ENCODE measurements at regions not wholly inside any gene's neighbourhood (a gene's known extent, or its start where the extent isn't known, plus 50 kb on each side); places are given as distances from the start of the nearest gene placed in this dataset.

DNA sequence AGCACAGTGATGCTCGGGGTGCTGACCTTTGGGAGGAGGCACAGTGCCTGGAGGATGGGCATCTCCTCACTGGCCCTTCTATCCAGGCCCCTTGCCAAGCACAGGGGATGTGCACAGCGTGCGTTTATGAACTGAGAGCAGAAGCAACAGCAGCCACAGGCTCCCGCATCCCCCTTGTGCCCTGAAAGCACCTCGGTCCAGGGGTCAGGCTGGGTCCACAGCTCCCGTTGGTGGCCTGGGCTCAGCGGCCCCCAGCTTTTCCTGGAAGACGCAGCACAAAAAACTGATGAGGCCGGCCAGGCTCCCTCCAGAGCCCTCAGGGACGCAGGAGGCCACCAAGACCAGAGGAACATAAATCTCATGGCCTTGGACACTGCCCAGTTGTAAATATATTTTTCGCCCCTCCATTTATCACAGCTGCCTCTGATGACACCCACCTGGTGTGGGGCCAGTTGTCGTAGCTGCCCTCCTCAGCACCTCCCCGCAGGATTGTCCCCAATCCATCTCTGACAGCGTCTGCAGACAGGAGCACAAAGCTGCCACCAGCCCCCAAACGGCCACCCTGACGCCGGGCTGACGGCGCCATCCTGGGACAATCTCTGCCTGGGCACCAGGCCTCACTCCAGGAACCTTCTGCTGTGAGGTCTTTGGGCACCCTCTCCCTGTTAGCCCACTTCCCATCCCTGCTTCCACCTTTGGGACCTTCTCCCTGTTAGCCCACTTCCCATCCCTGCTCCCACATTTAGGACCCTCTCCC, 203.1 kb downstream of the BRD1 start:
- in situ Hi-C loops (cut with HindIII; ENCODE audit: low pct_unique_long_range_greater_than_20kb, low sequenced_read_pairs), result no loop called here
- TF ChIP-seq JUND (IDR thresholded peaks at IDR 0.05; ENCODE audit: low read depth), result no peak
- DNase-seq (ENCODE audit: low read depth in 1 of 2, low spot score in 1 of 2), result no peak

- in situ Hi-C loops (cut with HindIII; ENCODE audit: low pct_unique_long_range_greater_than_20kb, low sequenced_read_pairs), result no loop called here
- DNase-seq (ENCODE audit: low read depth in 1 of 2, low spot score in 1 of 2), result no peak
- no peak for TF ChIP-seq JUND (IDR thresholded peaks at IDR 0.05; ENCODE audit: low read depth)
Measured at GRCh38 chr22:49623715-49624114, 204.0 kb downstream of the BRD1 start.

DNA sequence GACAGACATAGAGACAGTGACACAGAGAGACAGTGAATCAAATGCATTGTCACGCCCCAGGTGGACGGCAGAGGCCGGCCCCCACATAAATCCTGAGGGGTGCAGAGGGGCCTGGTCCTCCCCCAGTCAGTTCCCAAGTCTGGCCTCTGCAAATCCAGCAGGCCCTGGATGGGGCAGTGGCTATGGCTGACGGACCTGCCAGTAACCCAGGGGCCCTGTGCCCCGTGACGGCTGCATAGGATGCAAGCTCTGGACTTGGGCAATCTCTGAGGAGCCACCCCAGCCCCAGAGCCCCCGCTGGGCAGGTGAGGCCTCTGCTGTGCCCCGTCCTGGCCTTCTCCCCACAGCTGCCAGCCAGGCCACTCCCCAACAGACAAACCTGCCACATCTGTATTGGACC, 204.5 kb downstream of the BRD1 start:
- in situ Hi-C loops (cut with HindIII; ENCODE audit: low pct_unique_long_range_greater_than_20kb, low sequenced_read_pairs), result no loop called here
- DNase-seq (ENCODE audit: low read depth in 1 of 2, low spot score in 1 of 2), result no peak
- TF ChIP-seq JUND (IDR thresholded peaks at IDR 0.05; ENCODE audit: low read depth), result no peak

DNA sequence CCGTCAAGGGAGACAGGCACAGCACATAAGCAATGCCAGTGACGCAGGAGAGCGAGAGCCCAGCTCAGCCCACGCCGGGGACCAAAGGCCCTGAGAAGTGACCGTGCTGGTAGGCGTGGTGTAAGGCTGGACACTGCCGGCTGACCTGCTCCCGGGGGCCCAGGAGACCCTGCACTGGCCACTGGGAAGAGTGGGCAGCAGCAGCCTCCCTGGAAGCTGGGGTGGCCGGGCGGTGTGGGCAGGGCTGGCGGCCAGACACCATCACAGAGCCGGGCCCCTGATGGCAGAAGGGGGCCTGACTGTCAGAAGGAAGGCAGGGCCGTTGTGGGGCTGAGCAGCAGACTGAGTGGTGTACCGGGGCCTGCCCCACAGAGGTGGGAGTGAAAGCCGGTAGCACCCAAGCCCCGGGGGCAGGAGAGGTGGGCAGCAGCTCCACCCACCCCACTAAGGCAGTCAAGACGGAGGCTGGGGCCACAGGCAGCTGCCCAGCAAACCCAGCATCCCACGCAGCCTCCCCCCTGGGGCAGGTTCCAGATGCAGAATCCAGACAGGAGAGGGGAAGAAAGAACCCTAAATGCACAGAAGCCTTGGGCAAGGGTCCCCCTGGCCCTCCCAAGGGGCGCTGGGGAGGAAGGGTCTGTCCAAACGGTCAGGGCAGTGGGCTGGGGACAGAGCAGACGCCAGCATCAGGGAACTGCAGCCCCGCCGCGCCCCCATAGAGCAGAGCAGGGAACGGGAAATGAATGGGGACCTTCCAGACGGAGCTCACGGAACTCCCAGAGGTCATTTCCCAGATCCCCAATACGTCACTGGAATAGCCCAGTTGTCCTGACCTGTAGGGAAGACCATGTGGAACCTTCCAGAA, 205.2 kb downstream of the BRD1 start:
- no peak for TF ChIP-seq JUND (IDR thresholded peaks at IDR 0.05; ENCODE audit: low read depth)
- in situ Hi-C loops (cut with HindIII; ENCODE audit: low pct_unique_long_range_greater_than_20kb, low sequenced_read_pairs), result no loop called here
- DNase-seq (ENCODE audit: low read depth in 1 of 2, low spot score in 1 of 2), result no peak

- TF ChIP-seq JUND (IDR thresholded peaks at IDR 0.05; ENCODE audit: low read depth), result no peak
- in situ Hi-C loops (cut with HindIII; ENCODE audit: low pct_unique_long_range_greater_than_20kb, low sequenced_read_pairs), result no loop called here
- no peak for DNase-seq (ENCODE audit: low read depth in 1 of 2, low spot score in 1 of 2)
Measured at GRCh38 chr22:49621601-49622210, 206.0 kb downstream of the BRD1 start.

GRCh38 chr22:49620666-49621065, 207.0 kb downstream of the BRD1 start:
- in situ Hi-C loops (cut with HindIII; ENCODE audit: low pct_unique_long_range_greater_than_20kb, low sequenced_read_pairs), result no loop called here
- no peak for TF ChIP-seq JUND (IDR thresholded peaks at IDR 0.05; ENCODE audit: low read depth)

DNA sequence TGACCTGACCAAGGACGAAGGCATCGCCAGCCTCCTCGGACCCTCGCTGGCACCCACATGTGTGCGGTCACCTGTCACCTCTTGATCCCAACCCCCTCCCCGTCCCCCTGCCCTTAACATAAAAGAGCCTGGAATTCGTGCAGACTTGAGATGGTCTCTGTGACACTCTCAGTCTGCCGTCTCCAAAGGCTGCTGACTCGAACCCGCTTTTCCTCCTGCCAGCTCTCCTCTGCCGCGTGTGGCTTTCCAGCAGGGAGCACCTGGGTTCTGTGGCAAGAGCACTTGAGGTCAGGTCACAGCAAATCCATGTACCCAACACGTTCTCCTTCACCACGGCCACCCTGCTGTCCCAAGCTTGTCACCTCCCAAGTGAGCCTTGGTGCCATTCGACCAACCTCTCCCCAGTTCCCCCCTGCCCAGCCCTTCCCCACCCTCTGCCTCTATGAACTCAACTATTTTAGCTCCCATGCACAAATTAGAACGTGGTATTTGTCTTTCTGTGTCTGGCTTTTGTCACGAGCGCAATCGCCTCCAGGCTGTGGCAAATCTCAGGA, 207.6 kb downstream of the BRD1 start:
- no peak for TF ChIP-seq JUND (IDR thresholded peaks at IDR 0.05; ENCODE audit: low read depth)
- in situ Hi-C loops (cut with HindIII; ENCODE audit: low pct_unique_long_range_greater_than_20kb, low sequenced_read_pairs), result no loop called here
- DNase-seq (ENCODE audit: low read depth in 1 of 2, low spot score in 1 of 2), result no peak

More at GRCh38 chr22:49620666-49621065, 207.0 kb downstream of the BRD1 start:
- no peak for DNase-seq (ENCODE audit: low read depth in 1 of 2, low spot score in 1 of 2)

GRCh38 chr22:49619301-49619700, 208.4 kb downstream of the BRD1 start:
- TF ChIP-seq JUND (IDR thresholded peaks at IDR 0.05; ENCODE audit: low read depth), result no peak
- in situ Hi-C loops (cut with HindIII; ENCODE audit: low pct_unique_long_range_greater_than_20kb, low sequenced_read_pairs), result no loop called here
- DNase-seq (ENCODE audit: low read depth in 1 of 2, low spot score in 1 of 2), result no peak

DNA sequence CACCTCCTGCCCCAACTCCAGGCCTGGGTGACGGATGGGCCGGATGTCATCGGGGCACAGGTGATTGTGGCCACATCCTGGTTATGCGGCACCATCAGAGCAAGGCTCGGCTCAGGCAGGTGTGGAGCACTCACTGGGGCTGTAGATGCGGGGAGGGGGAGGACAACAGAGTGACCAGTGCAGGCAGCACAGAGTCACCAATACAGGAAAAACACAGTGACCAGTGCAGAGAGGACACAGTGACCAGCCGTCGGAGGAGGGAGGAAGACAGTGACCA, 209.1 kb downstream of the BRD1 start:
- in situ Hi-C loops (cut with HindIII; ENCODE audit: low pct_unique_long_range_greater_than_20kb, low sequenced_read_pairs), result no loop called here
- TF ChIP-seq JUND (IDR thresholded peaks at IDR 0.05; ENCODE audit: low read depth), result no peak
- DNase-seq (ENCODE audit: low read depth in 1 of 2, low spot score in 1 of 2), result no peak

GRCh38 chr22:49617866-49618676, 209.6 kb downstream of the BRD1 start:
- no peak for DNase-seq (ENCODE audit: low read depth in 1 of 2, low spot score in 1 of 2)
- in situ Hi-C loops (cut with HindIII; ENCODE audit: low pct_unique_long_range_greater_than_20kb, low sequenced_read_pairs), result no loop called here

DNA sequence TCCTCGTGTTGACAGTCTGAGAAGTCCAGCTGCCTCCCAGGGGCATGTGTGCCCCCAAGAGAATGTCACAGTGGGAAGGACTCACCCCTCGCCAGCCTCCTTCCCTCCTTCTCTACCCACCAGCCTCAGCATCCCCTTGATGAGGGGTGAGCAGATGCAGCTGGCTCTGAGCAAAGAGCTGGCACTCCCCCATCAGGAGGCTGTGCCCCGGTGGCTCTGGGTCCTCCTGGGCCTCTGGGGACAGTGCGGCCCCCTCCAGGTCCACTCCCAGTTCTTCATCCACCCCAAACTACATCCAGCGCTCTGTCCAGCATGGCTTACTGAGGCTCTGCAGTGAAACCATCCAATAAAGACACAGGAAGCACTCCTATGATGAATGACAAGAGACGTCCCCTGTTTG, 210.4 kb downstream of the BRD1 start:
- TF ChIP-seq JUND (IDR thresholded peaks at IDR 0.05; ENCODE audit: low read depth), result no peak
- no peak for DNase-seq (ENCODE audit: low read depth in 1 of 2, low spot score in 1 of 2)
- in situ Hi-C loops (cut with HindIII; ENCODE audit: low pct_unique_long_range_greater_than_20kb, low sequenced_read_pairs), result no loop called here

More at GRCh38 chr22:49617866-49618676, 209.6 kb downstream of the BRD1 start:
- no peak for TF ChIP-seq JUND (IDR thresholded peaks at IDR 0.05; ENCODE audit: low read depth)
